SKM-1 treated with dmso at 0.1 percent for 144 hours (cell line): ENCODE measurements at regions not wholly inside any gene's neighbourhood (a gene's known extent, or its start where the extent isn't known, plus 50 kb on each side); places are given as distances from the start of the nearest gene placed in this dataset.

Experiments used
- DNase-seq: peaks from one replicate; lab custom pipeline; 2025; ENCODE audit not compliant: unreplicated experiment; lab: John Stamatoyannopoulos, UW

DNA sequence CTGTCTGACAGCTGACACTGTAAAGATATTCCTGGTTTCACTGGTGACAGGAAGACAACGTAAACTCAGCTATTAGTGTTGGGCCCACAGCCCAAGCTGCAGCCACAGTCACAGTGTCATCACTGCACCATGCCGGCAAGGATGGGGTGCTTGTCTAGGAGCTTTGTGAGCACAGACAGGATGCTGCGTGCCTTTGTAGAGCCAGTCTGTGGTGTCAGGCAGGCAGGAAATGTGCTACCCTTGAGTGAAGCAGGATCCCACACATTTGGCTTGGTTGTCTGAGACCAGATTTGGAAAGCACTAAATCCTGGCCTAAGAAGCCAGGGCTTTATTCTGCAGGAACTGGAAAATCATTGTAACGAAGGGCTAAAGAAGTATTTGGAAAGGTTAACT lies 121.6 kb upstream of the ADAMTS16 start:
- no peak for DNase-seq

GRCh38 chr5:5021436-5021835 lies 118.7 kb upstream of the ADAMTS16 start:
- DNase-seq = no peak

DNA sequence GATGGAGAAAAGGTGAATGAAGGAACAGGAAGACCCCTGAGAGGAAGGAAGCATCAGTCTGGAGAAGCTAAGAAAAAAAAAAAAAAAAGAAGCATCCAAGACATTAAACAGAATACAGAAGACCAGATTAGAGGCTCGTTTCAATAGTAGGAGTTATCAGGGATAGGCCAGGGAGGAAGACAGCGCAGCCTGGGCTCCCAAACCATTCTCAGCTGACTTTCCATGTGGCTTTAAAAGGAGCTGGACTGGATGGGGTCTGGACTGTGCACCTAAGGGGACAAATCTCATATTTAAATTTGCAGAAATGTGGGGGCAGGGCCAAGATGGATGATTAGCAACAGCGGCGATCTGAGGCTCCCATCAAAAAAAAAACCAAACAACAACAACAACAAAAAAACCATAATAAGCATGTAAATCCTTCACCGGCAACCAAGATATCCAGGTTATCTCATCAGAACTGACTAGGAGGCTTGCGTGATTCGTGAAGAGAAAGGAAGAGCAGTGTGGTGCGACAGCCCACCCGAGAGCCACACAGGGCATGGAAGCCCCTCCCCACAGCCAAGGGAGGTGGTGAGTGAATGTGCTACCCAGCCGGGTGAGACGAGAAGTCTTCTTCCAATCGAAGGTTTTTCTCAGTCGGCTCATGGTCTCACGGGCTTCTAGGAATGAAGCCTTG lies 114.9 kb upstream of the ADAMTS16 start:
- DNase-seq = no peak

- no peak for DNase-seq
These were observed 114.2 kb upstream of the ADAMTS16 start for GRCh38 chr5:5025774-5026408.

GRCh38 chr5:5026409-5026785 lies 113.7 kb upstream of the ADAMTS16 start:
- DNase-seq = no peak

DNA sequence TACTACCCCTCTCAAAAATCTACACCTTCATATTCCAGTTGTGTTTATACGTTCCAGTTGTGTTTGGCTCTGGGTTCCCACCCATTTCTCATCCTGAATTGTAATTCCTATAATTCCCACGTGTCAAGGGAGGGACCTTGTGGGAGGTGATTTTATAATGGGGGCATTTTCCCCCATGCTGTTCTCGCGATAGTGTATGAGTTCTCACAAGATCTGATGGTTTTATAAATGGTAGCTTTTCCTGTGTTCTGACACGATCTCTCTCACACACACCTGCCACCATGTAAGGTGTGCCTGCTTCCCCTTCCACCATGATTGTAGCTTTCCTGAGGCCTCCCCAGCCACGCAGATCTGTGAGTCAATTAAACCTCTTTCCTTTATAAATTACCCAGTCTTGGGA lies 108.5 kb upstream of the ADAMTS16 start:
- no peak for DNase-seq

GRCh38 chr5:5037674-5038073 lies 102.5 kb upstream of the ADAMTS16 start:
- DNase-seq = no peak

- no peak for DNase-seq
These were observed 100.2 kb upstream of the ADAMTS16 start for GRCh38 chr5:5039918-5040317.

- no peak for DNase-seq
These were observed 99.4 kb upstream of the ADAMTS16 start for GRCh38 chr5:5040712-5041111.

DNA sequence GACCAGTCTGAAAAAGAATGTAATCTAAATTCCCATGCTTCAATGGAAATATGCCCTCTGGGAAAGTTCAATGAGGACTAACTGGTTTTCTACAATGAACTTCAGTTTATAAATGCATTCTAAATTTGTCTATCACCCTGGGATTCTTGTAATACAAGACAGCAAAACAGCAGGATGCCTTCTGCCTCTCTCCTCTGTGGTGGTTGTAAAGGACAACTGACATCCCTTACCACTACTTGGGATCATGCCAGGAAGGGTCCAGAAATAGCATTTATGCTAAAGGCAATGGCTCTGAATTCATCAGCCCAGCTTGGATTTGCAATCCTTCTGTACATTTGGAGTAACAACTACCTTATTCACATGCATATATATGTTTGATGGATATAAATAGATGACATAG lies 97.3 kb upstream of the ADAMTS16 start:
- DNase-seq = no peak

DNA sequence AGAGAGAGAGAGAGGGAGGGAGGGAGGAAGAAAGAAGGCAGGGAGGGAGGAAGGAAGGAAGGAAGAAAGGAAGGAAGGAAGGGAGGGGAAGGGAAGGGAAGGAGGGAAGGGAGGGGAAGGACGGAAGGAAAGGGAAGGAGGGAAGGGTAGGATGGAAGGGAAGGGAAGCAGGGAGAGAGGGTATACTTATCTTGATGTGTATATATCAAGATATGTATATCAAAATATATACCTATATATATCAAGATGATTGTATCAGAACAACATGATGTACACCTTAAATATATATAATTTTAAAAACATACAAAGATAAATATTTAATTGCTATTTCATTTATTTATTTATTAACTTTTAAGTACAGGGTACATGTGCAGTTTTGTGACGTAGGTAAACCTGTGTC lies 96.8 kb upstream of the ADAMTS16 start:
- no peak for DNase-seq

- no peak for DNase-seq
These were observed 95.8 kb upstream of the ADAMTS16 start for GRCh38 chr5:5044247-5044840.

GRCh38 chr5:5046680-5047502 lies 93.2 kb upstream of the ADAMTS16 start:
- DNase-seq = no peak

- DNase-seq = no peak
These were observed 89.3 kb upstream of the ADAMTS16 start for GRCh38 chr5:5050801-5051200.

DNA sequence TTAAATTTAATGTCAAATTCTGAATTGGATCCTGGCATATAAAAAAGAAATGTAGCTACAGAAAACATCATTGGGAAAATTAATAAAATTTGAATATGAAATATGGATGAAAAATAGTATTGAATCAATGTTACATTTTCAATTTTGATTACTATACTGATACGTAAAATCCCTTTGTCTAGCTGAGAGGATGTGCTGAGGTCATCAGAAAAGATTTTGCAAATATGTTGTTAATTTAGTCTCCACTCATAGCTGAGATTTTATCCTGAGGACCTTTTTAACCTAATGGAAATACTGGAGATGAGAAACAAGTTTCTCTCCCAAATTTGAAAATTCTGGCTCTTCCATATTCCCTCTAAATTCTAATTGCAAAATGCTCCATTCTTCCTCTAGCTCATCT lies 84.4 kb upstream of the ADAMTS16 start:
- DNase-seq = no peak

DNA sequence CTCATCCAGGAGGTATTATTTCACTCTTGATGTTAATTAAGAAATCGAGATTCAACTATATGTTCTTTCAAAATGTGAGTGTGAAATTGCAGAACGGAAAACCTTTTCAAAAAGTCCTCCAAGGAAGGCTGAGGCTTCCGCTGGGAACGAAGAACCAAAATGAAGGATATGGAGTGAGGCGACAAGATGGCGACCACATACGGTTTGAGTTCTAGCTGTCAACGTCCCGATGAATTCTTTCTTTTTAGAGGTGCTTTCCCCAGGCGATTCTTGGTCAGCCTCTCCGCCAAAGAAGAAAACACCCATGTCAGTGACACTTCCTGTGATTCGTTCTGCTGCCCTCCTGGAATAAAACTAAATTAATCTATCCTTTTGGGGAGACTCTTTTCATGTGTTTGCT lies 78.3 kb upstream of the ADAMTS16 start:
- no peak for DNase-seq

DNA sequence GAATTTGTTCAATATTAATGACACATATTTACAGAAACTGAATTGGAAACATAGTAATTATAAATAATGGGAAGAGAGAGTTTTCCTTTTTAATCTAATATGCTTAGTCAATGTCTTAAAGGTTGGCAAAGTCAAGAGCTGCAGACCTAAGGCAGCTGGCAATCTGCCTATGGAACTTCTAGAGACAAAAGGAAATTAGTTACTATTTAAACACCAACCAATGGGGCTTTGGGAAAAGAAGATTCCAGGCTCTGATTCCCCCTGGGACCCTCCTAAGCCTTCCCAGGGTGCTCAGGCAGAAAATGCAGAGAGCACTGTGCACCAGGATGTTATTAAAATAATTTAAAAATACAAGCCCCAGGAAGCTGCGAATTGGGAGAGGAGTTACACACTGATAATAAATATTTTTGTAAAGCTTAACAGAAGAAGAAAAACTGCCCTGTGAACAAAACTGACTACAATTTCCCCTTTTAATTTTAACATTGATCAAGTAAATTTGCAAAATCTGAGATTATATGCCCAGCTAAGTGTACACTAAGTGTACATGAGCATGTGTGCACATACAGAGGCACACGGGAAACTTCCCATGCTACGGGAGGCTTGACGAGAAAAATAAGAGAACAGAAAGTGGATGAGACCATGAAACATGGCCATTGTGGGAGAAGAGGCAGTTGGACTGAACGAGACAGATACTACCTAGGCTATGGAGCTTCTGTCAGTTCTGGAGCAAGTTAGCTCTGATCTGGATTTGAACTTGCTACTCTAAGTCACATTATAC lies 77.4 kb upstream of the ADAMTS16 start:
- DNase-seq = no peak

GRCh38 chr5:5063533-5063953 lies 76.6 kb upstream of the ADAMTS16 start:
- DNase-seq = no peak

GRCh38 chr5:5065472-5065871 lies 74.7 kb upstream of the ADAMTS16 start:
- DNase-seq = no peak

DNA sequence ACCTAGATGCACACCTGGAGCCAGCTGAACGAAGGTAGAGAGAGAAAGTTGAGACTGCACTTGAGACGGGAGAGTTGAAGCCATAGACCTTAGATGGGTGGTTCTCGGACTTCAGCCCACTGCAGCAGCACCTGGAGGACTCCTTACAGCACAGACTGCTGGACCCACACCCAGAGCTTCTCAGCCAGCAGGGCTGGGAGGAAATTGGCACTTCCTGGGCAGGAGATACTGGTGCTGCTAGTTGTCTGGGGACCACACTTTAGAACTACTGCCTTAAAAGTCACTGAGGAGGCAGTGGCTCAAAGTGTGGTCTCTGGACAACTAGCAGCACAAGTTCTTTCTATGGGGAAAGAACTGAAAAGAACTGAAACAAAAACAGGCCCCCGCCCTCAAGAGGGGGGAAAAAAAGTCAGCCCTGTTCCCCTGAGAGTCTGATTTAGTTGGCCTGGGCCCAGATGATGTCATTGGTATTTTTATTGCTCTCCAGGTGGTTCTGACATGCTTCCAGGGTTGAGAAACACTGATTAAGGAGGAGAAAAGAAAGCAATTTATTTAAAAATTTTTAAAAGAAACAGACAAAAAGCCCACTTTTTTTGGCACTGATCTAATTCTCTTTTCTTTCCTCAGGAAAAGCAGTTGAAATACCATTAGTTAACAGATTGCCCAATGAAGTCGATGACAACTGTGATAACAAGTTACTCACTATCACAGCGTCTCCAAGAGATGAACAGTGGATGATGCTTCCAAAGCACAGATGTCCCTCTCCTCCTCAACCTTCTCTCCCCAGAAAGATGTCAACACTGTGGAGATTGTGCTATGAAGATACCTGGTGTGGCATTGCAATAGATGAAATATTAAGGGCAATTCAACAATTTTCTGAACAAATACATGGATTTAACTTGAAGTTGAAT lies 73.6 kb upstream of the ADAMTS16 start:
- no peak for DNase-seq
